GM10266 (cell line): ENCODE measurements at regions not wholly inside any gene's neighbourhood (a gene's known extent, or its start where the extent isn't known, plus 50 kb on each side); places are given as distances from the start of the nearest gene placed in this dataset.

Experiments
- DNase-seq: peaks from one replicate; pipeline ENCODE4 v3.0.0; 2012; ENCODE audit errors: extremely low spot score
- CTCF ChIP-seq: IDR thresholded peaks from 2 replicates; pipeline ENCODE4 v1.5.1; 2012; ENCODE audit warnings: mild to moderate bottlenecking, low read depth; ENCODE audit not compliant: control insufficient read depth, insufficient read depth; ENCODE audit errors: missing control alignments

GRCh38 chr11:127766734-127767133 lies 766.2 kb upstream of the KIRREL3 start:
- TF ChIP-seq CTCF: no peak
- DNase-seq: no peak

GRCh38 chr11:127738771-127739286 lies 738.3 kb upstream of the KIRREL3 start:
- DNase-seq: no peak

GRCh38 chr11:127737499-127737898 lies 736.9 kb upstream of the KIRREL3 start:
- DNase-seq: no peak
- no peak for TF ChIP-seq CTCF

More at GRCh38 chr11:127738771-127739286, 738.3 kb upstream of the KIRREL3 start:
- TF ChIP-seq CTCF: no peak

GRCh38 chr11:127733552-127733951 lies 733.0 kb upstream of the KIRREL3 start:
- no peak for TF ChIP-seq CTCF
- DNase-seq: no peak

GRCh38 chr11:127726367-127726766 lies 725.8 kb upstream of the KIRREL3 start:
- no peak for TF ChIP-seq CTCF
- no peak for DNase-seq

GRCh38 chr11:127723714-127724113 lies 723.1 kb upstream of the KIRREL3 start:
- DNase-seq: no peak
- TF ChIP-seq CTCF: no peak

GRCh38 chr11:127713226-127713625 lies 712.7 kb upstream of the KIRREL3 start:
- DNase-seq: no peak
- TF ChIP-seq CTCF: no peak
